Panc1 (cell line): ENCODE measurements at regions not wholly inside any gene's neighbourhood (a gene's known extent, or its start where the extent isn't known, plus 50 kb on each side); places are given as distances from the start of the nearest gene placed in this dataset.

Source experiments
- ATAC-seq: fragments of 200-7000 bp; cut with Tn5 transposase; 2 replicates; pipeline ENCODE4 v1.9.1; 2020; ENCODE audit warnings: mild to moderate bottlenecking, moderate library complexity
- BruUV-seq: library from RNA; stranded (reverse); fragments of 400-500 nt; replicated peaks from 2 replicates; lab custom pipeline; 2021; lab: Mats Ljungman, UMichigan
- CTCF ChIA-PET: fragments of 300-600 bp; sonication (Branson Sonifier 250); formaldehyde crosslinking; loops from one replicate; lab custom pipeline; 2022; ENCODE audit warnings: antibody characterized with exemption; lab: Charles Lee
- POLR2A ChIA-PET: fragments of 300-600 bp; sonication (Branson Sonifier 250); formaldehyde crosslinking; loops from one replicate; lab custom pipeline; 2022; ENCODE audit warnings: antibody characterized with exemption; lab: Charles Lee
- DNase-seq: peaks from one replicate; pipeline ENCODE4 v3.0.0-alpha.2; 2010; ENCODE audit warnings: low read depth, low spot score
- H3K27ac ChIP-seq: 2 replicates; pipeline ENCODE4 v1.5.1; 2011; ENCODE audit warnings: mild to moderate bottlenecking, low read length, inconsistent platforms
- H3K27me3 ChIP-seq: fragments of 200-500 bp; sonication (Bioruptor generic); 2 replicates; pipeline ENCODE4 v1.6.0; 2014; ENCODE audit warnings: low read length, inconsistent platforms; ENCODE audit not compliant: control insufficient read depth, insufficient read depth
- H3K36me3 ChIP-seq: fragments of 200-500 bp; sonication (Bioruptor generic); 2 replicates; pipeline ENCODE4 v1.5.1; 2014; ENCODE audit warnings: inconsistent platforms, mild to moderate bottlenecking, low read length, moderate library complexity; ENCODE audit not compliant: control insufficient read depth, insufficient read depth
- H3K4me1 ChIP-seq: 2 replicates; pipeline ENCODE4 v1.5.1; 2011; ENCODE audit warnings: inconsistent platforms, mild to moderate bottlenecking, low read length, moderate library complexity; ENCODE audit not compliant: control insufficient read depth, insufficient read depth
- H3K4me3 ChIP-seq, 2 experiments: 2 replicates each; pipeline ENCODE4 v1.5.1; 2011 to 2012; ENCODE audit warnings: low read depth in 2 of 2, low read length in 2 of 2, mild to moderate bottlenecking in 2 of 2, inconsistent platforms in 1 of 2, moderate library complexity in 1 of 2
- H3K9me3 ChIP-seq: fragments of 200-500 bp; sonication (Bioruptor generic); 2 replicates; pipeline ENCODE4 v1.5.1; 2014; ENCODE audit warnings: low read depth, mild to moderate bottlenecking, inconsistent platforms, low read length, moderate library complexity; ENCODE audit not compliant: control insufficient read depth, insufficient read depth
- CTCF ChIP-seq: fragments of 450-650 bp; IDR thresholded peaks from 2 replicates; pipeline ENCODE4 v1.5.1; 2017; ENCODE audit warnings: mild to moderate bottlenecking
- POLR2AphosphoS5 ChIP-seq: IDR thresholded peaks from 2 replicates; pipeline ENCODE4 v1.6.1; 2012; ENCODE audit warnings: mild to moderate bottlenecking, low read depth, low read length, moderate library complexity
- REST ChIP-seq, 2 experiments: IDR thresholded peaks; 2 replicates each; pipeline ENCODE4 v1.6.1; 2011 to 2012; ENCODE audit warnings: low read depth in 2 of 2, control low read depth in 1 of 2, low read length in 1 of 2, mild to moderate bottlenecking in 1 of 2, moderate library complexity in 1 of 2; ENCODE audit not compliant: insufficient read depth in 1 of 2
- SIN3A ChIP-seq: IDR thresholded peaks from 2 replicates; pipeline ENCODE4 v1.6.1; 2012; ENCODE audit warnings: low read depth, mild to moderate bottlenecking, low read length, moderate library complexity, borderline replicate concordance; ENCODE audit not compliant: insufficient read depth
- TCF7L2 ChIP-seq: IDR thresholded peaks from 2 replicates; pipeline ENCODE4 v1.6.1; 2011; ENCODE audit warnings: mild to moderate bottlenecking, low read depth, low read length, inconsistent platforms
- in situ Hi-C: cut with HindIII; loops from 2 replicates; pipeline ENCODE4 v1.10.0; 2016; ENCODE audit warnings: low sequenced_read_pairs, low pct_unique_long_range_greater_than_20kb
- intact Hi-C: fragments of 100-400 bp; cut with micrococcal nuclease; formaldehyde crosslinking; loops from one replicate; pipeline ENCODE4 v1.10.0; 2022; ENCODE audit not compliant: unreplicated experiment

- in situ Hi-C loops: no loop called here
- Histone ChIP-seq H3K9me3 (no peaks in the 10 kb centered on the region), H3K4me3 (no peak overlapping the region), H3K36me3 (no peaks in the 10 kb centered on the region), H3K27me3 (peaks cover 6% of the 10 kb centered on the region; the same call in 1 of the 2 replicates), H3K27ac (no peak overlapping the region), H3K4me1 (no peaks in the 10 kb centered on the region)
- POLR2A ChIA-PET: no interaction called here
- intact Hi-C loops: no loop called here
- BruUV-seq: no TSS peak
- TF ChIP-seq SIN3A (no peak), TCF7L2 (no peak), REST (IDR thresholded peaks at IDR 0.05; ENCODE audit: insufficient read depth in 1 of 2, low read depth in 2 of 2, low read length in 1 of 2) (no peak)
- ATAC-seq: no peak
- CTCF ChIA-PET: no interaction called here
- DNase-seq: no peak
Observed at GRCh38 chr7:52100-52499, 140.3 kb upstream of the FAM20C start.

- ChIA-PET POLR2A (no interaction called here), CTCF (no interaction called here)
- Histone ChIP-seq H3K4me3 (no peak overlapping the region), H3K27ac (no peak overlapping the region), H3K27me3 (peaks cover 6% of the 10 kb centered on the region; the same call in 1 of the 2 replicates), H3K9me3 (no peaks in the 10 kb centered on the region), H3K36me3 (no peaks in the 10 kb centered on the region), H3K4me1 (no peaks in the 10 kb centered on the region)
- no TSS peak for BruUV-seq
- in situ Hi-C loops (no loop called here), intact Hi-C loops (no loop called here)
- TF ChIP-seq TCF7L2 (no peak), REST (IDR thresholded peaks at IDR 0.05; ENCODE audit: insufficient read depth in 1 of 2, low read depth in 2 of 2, low read length in 1 of 2) (no peak), CTCF (no peak), POLR2AphosphoS5 (no peak), SIN3A (no peak)
- ATAC-seq (no peak), DNase-seq (no peak)
Observed at GRCh38 chr7:53531-53930, 138.8 kb upstream of the FAM20C start.
